Endothelial cell of umbilical vein (primary cell): ENCODE measurements at regions not wholly inside any gene's neighbourhood (a gene's known extent, or its start where the extent isn't known, plus 50 kb on each side); places are given as distances from the start of the nearest gene placed in this dataset.

Source experiments
- BruUV-seq: library from RNA; stranded (reverse); fragments of 400-500 nt; replicated peaks from 2 replicates; lab custom pipeline; 2021; lab: Mats Ljungman, UMichigan
- CTCF ChIA-PET: fragments of 300-600, 350-600 bp; sonication (Branson Sonifier 250); formaldehyde crosslinking; loops from one replicate; lab custom pipeline; 2021; ENCODE audit warnings: antibody characterized with exemption, inconsistent platforms; lab: Charles Lee
- POLR2A ChIA-PET: fragments of 300-600, 350-600 bp; sonication (Branson Sonifier 250); formaldehyde crosslinking; loops from one replicate; lab custom pipeline; 2021; ENCODE audit warnings: antibody characterized with exemption, inconsistent platforms; lab: Charles Lee
- DNase-seq: peaks from one replicate; pipeline ENCODE4 v3.0.0-alpha.2; 2011; ENCODE audit warnings: low read depth, low spot score
- FAIRE-seq: peaks from 2 replicates; lab custom pipeline; 2011; peaks lifted over from hg19 to GRCh38; lab: Jason Lieb, UNC
- H2AFZ ChIP-seq: 2 replicates; pipeline ENCODE4 v1.6.0; 2012; ENCODE audit warnings: low read depth, low read length, control low read depth, inconsistent platforms
- H3K27ac ChIP-seq: 2 replicates; pipeline ENCODE4 v1.5.1; 2011; ENCODE audit warnings: low read depth, mild to moderate bottlenecking, control low read depth, low read length, moderate library complexity; ENCODE audit not compliant: insufficient read depth
- H3K27me3 ChIP-seq, 2 experiments: 2 replicates each; pipeline versions ENCODE4 v1.6.0 to v1.6.1; 2011; ENCODE audit warnings: low read length in 2 of 2, mixed read lengths in 1 of 2; ENCODE audit not compliant: control insufficient read depth in 2 of 2, insufficient read depth in 2 of 2
- H3K36me3 ChIP-seq, 2 experiments: 2 replicates in 1 of 2; 3 replicates in 1 of 2; pipeline ENCODE4 v1.5.1; 2011; ENCODE audit warnings: low read length in 2 of 2, mild to moderate bottlenecking in 1 of 2, moderate library complexity in 1 of 2; ENCODE audit not compliant: control insufficient read depth in 2 of 2, insufficient read depth in 2 of 2; ENCODE audit errors: extremely low read depth in 1 of 2
- H3K4me1 ChIP-seq: 3 replicates; pipeline ENCODE4 v1.5.1; 2011; ENCODE audit warnings: mild to moderate bottlenecking, low read length; ENCODE audit not compliant: control insufficient read depth, insufficient read depth; ENCODE audit errors: extremely low read depth
- H3K4me2 ChIP-seq: 2 replicates; pipeline ENCODE4 v1.6.1; 2011; ENCODE audit warnings: low read length, control low read depth, mixed read lengths; ENCODE audit not compliant: insufficient read depth
- H3K4me3 ChIP-seq, 3 experiments: fragments of 200-600 bp in 1 of 3; sonication (generic), shearing (Covaris generic) in 1 of 3; replicated peaks in 1 of 3; 2 replicates each; pipeline ENCODE4 v1.5.1; 2011 to 2016; ENCODE audit warnings: control low read depth in 3 of 3, low read length in 3 of 3, mild to moderate bottlenecking in 2 of 3, inconsistent platforms in 1 of 3, low read depth in 1 of 3, moderate library complexity in 1 of 3; ENCODE audit not compliant: insufficient read depth in 1 of 3
- H3K79me2 ChIP-seq: 2 replicates; pipeline ENCODE4 v1.6.0; 2012; ENCODE audit warnings: low read length, inconsistent platforms; ENCODE audit not compliant: control insufficient read depth, insufficient read depth
- H3K9ac ChIP-seq: replicated peaks from 2 replicates; pipeline ENCODE3; 2011; ENCODE audit warnings: low read length, control low read depth; ENCODE audit not compliant: insufficient read depth; ENCODE audit errors: extremely low read depth
- H3K9me1 ChIP-seq: replicated peaks from 3 replicates; pipeline ENCODE4 v1.6.0; 2011; ENCODE audit warnings: mild to moderate bottlenecking, low read length; ENCODE audit not compliant: control insufficient read depth, insufficient read depth; ENCODE audit errors: extremely low read depth
- H3K9me3 ChIP-seq: replicated peaks from 2 replicates; pipeline ENCODE4 v1.5.1; 2012; ENCODE audit warnings: low read length, inconsistent platforms; ENCODE audit not compliant: control insufficient read depth, insufficient read depth
- H4K20me1 ChIP-seq: replicated peaks from 2 replicates; pipeline ENCODE3; 2011; ENCODE audit warnings: mild to moderate bottlenecking, low read length; ENCODE audit not compliant: control insufficient read depth, insufficient read depth; ENCODE audit errors: extremely low read depth
- CTCF ChIP-seq, 2 donors: IDR thresholded peaks; 1 replicate in 1 of 2; 2 replicates in 1 of 2; pipeline ENCODE4 v1.5.1; 2011; ENCODE audit warnings: low read length in 2 of 2, mild to moderate bottlenecking in 2 of 2, moderate library complexity in 2 of 2, control low read depth in 1 of 2, inconsistent platforms in 1 of 2, low read depth in 1 of 2; ENCODE audit not compliant: insufficient read depth in 1 of 2; ENCODE audit errors: extremely low read depth in 1 of 2
- EZH2 ChIP-seq: IDR thresholded peaks from 2 replicates; pipeline ENCODE4 v1.6.1; 2012; ENCODE audit warnings: borderline replicate concordance, low read depth, mild to moderate bottlenecking, moderate library complexity, low read length, inconsistent platforms; ENCODE audit not compliant: severe bottlenecking
- FOS ChIP-seq: IDR thresholded peaks from 2 replicates; pipeline ENCODE4 v1.6.1; 2011; ENCODE audit warnings: mild to moderate bottlenecking, low read length, moderate library complexity, borderline replicate concordance; ENCODE audit not compliant: insufficient read depth
- GATA2 ChIP-seq: IDR thresholded peaks from 2 replicates; pipeline ENCODE4 v1.7.0; 2011; ENCODE audit warnings: low read depth, mild to moderate bottlenecking, moderate library complexity, mixed read lengths, low read length; ENCODE audit not compliant: insufficient read length, insufficient read depth
- JUN ChIP-seq: IDR thresholded peaks from 2 replicates; pipeline ENCODE4 v1.6.1; 2011; ENCODE audit warnings: borderline replicate concordance, low read depth; ENCODE audit not compliant: insufficient read length, insufficient read depth
- MYC ChIP-seq: IDR thresholded peaks from one replicate; pipeline ENCODE4 v1.6.1; 2011; ENCODE audit warnings: mild to moderate bottlenecking, low read depth, low read length
- POLR2A ChIP-seq: IDR thresholded peaks from 2 replicates; pipeline ENCODE4 v1.6.1; 2012; ENCODE audit warnings: low read depth, mild to moderate bottlenecking, control low read depth, low read length
- POLR2AphosphoS5 ChIP-seq: IDR thresholded peaks from 2 replicates; pipeline ENCODE4 v1.6.1; 2012; ENCODE audit warnings: low read depth, mild to moderate bottlenecking, control low read depth, low read length, moderate library complexity; ENCODE audit not compliant: insufficient read depth
- dilution Hi-C: fragments of 300-500 bp; cut with MboI; formaldehyde crosslinking; loops from one replicate; pipeline ENCODE4 v1.15.0; 2019; ENCODE audit warnings: low sequenced_read_pairs; ENCODE audit not compliant: extremely low pct_ligation_motif_present
- intact Hi-C: fragments of 100-400 bp; cut with micrococcal nuclease; formaldehyde crosslinking; loops from one replicate; pipeline ENCODE4 v1.10.0; 2022
- TF ChIP-seq, protein P1 (sequence below): IDR thresholded peaks from 2 replicates; pipeline ENCODE4 v1.6.1; 2011; ENCODE audit not compliant: insufficient read depth, insufficient read length

DNA sequence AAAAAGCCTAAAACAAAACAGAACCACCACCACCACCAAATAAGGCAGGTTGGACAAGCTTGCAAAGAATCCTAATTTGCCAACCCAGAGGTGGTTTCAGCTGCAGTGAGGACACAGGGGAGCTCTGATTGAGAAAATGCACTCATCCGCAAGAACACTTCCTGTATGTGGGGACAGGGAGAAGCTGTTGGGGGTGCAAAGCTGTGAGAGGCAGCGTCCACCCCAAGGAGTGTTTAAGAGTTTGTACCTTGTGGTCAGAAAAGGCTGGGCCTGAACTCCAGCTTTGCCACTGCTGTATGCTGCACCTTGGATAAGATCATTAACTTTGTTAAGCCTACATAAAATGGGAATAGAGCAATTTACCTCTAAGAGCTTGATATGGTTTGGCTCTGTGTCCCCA, 511.7 kb downstream of the BNC2 start:
- H3K4me1 ChIP-seq, result peaks cover 14% of the 10 kb centered on the region
- DNase-seq (no peak), FAIRE-seq (no peak)
- H3K4me3 ChIP-seq, result no peak overlapping the region
- no peak overlapping the region for H3K27ac ChIP-seq
- intact Hi-C loops, result no loop called here
- no peak for TF ChIP-seq MYC
- TF ChIP-seq POLR2AphosphoS5, result no peak
- TF ChIP-seq POLR2A, result no peak
- no peak for TF ChIP-seq JUN
- no peak for TF ChIP-seq FOS
- no peak for TF ChIP-seq CTCF (IDR thresholded peaks at IDR 0.05; ENCODE audit: extremely low read depth in 1 of 2, insufficient read depth in 1 of 2, low read depth in 1 of 2, low read length in 2 of 2)
- no peak for TF ChIP-seq GATA2
- TF ChIP-seq, protein P1, sequence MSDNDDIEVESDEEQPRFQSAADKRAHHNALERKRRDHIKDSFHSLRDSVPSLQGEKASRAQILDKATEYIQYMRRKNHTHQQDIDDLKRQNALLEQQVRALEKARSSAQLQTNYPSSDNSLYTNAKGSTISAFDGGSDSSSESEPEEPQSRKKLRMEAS, result no peak
- no peak for TF ChIP-seq EZH2
- BruUV-seq, result no TSS peak
- H3K9me3 ChIP-seq, result no peaks in the 10 kb centered on the region
- no peaks in the 10 kb centered on the region for H3K27me3 ChIP-seq
- no peaks in the 10 kb centered on the region for H3K9me1 ChIP-seq
- no peaks in the 10 kb centered on the region for H3K79me2 ChIP-seq
- dilution Hi-C loops, result no loop called here
- no peak overlapping the region for H3K4me2 ChIP-seq
- ChIA-PET POLR2A (no interaction called here), CTCF (no interaction called here)
- H3K36me3 ChIP-seq, result no peaks in the 10 kb centered on the region
- H4K20me1 ChIP-seq, result no peaks in the 10 kb centered on the region
- no peak overlapping the region for H2AFZ ChIP-seq
- no peak overlapping the region for H3K9ac ChIP-seq
